ENCODE measurements at regions not wholly inside any gene's neighbourhood (a gene's known extent, or its start where the extent isn't known, plus 50 kb on each side); places are given as distances from the start of the nearest gene placed in this dataset.
A peak's percentile ranks its signal among the peaks of the same experiment; 100 is the strongest.

DNA sequence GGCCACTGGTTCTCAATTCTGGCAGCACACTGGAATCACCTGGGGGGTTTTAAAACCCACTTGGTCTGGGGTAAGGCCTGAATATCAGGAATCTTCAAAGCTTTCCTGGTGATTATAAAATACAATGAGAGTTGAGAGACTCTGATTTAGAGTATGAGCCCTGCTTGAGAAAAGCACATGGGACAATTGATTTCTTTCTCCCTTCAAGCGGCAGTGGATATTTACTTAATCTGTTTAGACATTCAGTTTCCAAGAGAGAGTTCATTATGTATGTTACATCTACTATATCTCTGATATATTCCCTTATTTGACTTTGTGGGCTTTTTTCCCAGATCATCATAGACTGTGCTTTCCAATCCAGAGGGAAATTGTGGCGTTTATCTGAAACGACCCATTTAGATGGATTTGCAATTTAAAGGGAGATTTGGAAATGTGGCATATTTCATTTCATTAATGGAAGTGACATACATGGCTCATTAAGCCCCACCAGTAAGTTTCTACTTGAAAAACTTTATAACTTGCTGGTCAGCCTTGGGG, 171.2 kb upstream of the PFN2 start (continued):
- TF ChIP-seq ZFX (IDR thresholded peaks at IDR 0.05) (no peak), SRF (IDR thresholded peaks at IDR 0.05; ENCODE audit: low read depth) (no peak), SP1 (IDR thresholded peaks at IDR 0.05; ENCODE audit: low read depth) (no peak), CBX3 (IDR thresholded peaks at IDR 0.05; ENCODE audit: low read depth) (no peak), RAD21 (IDR thresholded peaks at IDR 0.05; ENCODE audit: low read depth) (no peak), FOSL1 (IDR thresholded peaks at IDR 0.05; ENCODE audit: low read depth) (no peak), EZH2 (IDR thresholded peaks at IDR 0.05) (no peak)
- TF ChIP-seq, protein P1, sequence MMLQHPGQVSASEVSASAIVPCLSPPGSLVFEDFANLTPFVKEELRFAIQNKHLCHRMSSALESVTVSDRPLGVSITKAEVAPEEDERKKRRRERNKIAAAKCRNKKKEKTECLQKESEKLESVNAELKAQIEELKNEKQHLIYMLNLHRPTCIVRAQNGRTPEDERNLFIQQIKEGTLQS (IDR thresholded peaks at IDR 0.05), result no peak
- TF ChIP-seq, protein P2, sequence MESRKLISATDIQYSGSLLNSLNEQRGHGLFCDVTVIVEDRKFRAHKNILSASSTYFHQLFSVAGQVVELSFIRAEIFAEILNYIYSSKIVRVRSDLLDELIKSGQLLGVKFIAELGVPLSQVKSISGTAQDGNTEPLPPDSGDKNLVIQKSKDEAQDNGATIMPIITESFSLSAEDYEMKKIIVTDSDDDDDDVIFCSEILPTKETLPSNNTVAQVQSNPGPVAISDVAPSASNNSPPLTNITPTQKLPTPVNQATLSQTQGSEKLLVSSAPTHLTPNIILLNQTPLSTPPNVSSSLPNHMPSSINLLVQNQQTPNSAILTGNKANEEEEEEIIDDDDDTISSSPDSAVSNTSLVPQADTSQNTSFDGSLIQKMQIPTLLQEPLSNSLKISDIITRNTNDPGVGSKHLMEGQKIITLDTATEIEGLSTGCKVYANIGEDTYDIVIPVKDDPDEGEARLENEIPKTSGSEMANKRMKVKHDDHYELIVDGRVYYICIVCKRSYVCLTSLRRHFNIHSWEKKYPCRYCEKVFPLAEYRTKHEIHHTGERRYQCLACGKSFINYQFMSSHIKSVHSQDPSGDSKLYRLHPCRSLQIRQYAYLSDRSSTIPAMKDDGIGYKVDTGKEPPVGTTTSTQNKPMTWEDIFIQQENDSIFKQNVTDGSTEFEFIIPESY (IDR thresholded peaks at IDR 0.05; ENCODE audit: extremely low read depth, insufficient replicate concordance, low read length), result no peak

DNA sequence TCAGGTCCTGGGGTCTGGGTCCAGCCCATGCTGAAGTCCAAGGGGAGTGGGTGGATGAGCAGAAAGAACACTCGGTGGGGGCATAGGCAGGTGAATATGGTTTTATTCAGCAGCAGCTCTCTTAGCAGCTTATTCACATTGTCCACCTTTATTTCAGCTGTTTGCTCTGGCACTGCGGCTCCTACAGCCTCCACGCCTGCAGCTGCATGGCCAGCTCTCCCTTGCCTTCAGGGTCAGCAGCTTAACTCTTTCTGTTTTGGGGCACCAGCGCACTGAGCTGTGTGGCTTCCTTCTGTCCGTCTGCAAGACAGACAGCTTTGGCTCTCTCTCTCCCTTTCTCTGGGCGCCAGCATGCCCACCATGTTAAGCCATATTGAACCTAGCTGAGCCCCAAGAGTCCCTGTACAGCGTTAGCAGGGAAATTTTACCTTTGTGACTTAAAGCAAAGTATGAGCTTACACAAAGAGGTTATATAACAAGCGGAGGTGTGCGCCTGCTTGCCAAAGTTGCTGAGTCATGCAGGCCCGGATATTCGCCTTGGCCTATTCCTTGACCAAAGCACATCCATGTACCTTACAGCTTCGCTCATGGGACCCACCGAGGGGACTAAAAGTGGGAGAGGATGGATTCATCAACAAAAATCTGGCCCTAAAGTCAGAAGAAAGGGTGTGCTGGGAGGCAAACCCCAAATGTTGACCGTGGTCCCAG, 170.1 kb upstream of the PFN2 start:
- Histone ChIP-seq H3K4me1 (ENCODE audit: control insufficient read depth in 1 of 2, insufficient read depth in 2 of 2, low read length in 2 of 2) (no peaks in the 10 kb centered on the region), H3K27me3 (ENCODE audit: insufficient read depth, low read length) (no peaks in the 10 kb centered on the region), H4K20me1 (ENCODE audit: insufficient read depth) (no peaks in the 10 kb centered on the region), H3K9me3 (ENCODE audit: control insufficient read depth in 1 of 2, insufficient read depth in 1 of 2, low read depth in 1 of 2, low read length in 2 of 2) (no peaks in the 10 kb centered on the region), H3K36me3 (ENCODE audit: control insufficient read depth in 1 of 2, insufficient read depth in 2 of 2, low read length in 2 of 2) (no peaks in the 10 kb centered on the region), H3K4me2 (ENCODE audit: low read length) (no peak overlapping the region), H2AFZ (ENCODE audit: low read depth, low read length, poor library complexity, severe bottlenecking) (peak overlapping the region; percentile 4), H3K79me2 (ENCODE audit: insufficient read depth, low read length) (no peaks in the 10 kb centered on the region), H3K27ac (ENCODE audit: low read depth, low read length) (no peak overlapping the region), H3K9ac (ENCODE audit: low read length) (no peak overlapping the region), H3K4me3 (replicated peaks in 1 of 2; ENCODE audit: low read depth in 1 of 2, low read length in 2 of 2) (no peak overlapping the region), H3K9me2 (ENCODE audit: insufficient read depth) (no peaks in the 10 kb centered on the region)
- RAD21 ChIA-PET (ENCODE audit: low non-redundant PET in 1 of 2, low total read pairs in 2 of 2, uncharacterized antibody in 2 of 2, unreplicated experiment in 2 of 2), result no interaction called here
- BruUV-seq (replicated peaks), result no TSS peak
- CTCF ChIA-PET, result interaction anchor here (0.9 kb wide), 1 partner anchor 174 kb away, joined by 3 read pairs; no protein-coding TSS in a partner anchor
- ATAC-seq, result no peak
- no peak for DNase-seq (ENCODE audit: low read depth, low spot score)
- POLR2A ChIA-PET, result no interaction called here
- no peak for TF ChIP-seq YY1 (IDR thresholded peaks at IDR 0.05; ENCODE audit: extremely low read depth, insufficient replicate concordance, low read depth, low read length)
- TF ChIP-seq ZFX (IDR thresholded peaks at IDR 0.05), result peak; percentile 41; the same call in 1 of the 2 replicates
- no peak for TF ChIP-seq CEBPB (IDR thresholded peaks at IDR 0.05; ENCODE audit: low read depth)
- intact Hi-C loops (cut with micrococcal nuclease), result no loop called here

Data from HCT116 (cell line).